Neuronal stem cell (in vitro differentiated cells): ENCODE measurements at regions not wholly inside any gene's neighbourhood (a gene's known extent, or its start where the extent isn't known, plus 50 kb on each side); places are given as distances from the start of the nearest gene placed in this dataset.
A peak's percentile ranks its signal among the peaks of the same experiment; 100 is the strongest.
"Not testable (repeated sequence)": the region's sequence is repeated elsewhere in the genome, so short reads cannot be mapped to it uniquely, and the experiment has no call there.

ENCODE experiments used
- DNase-seq: peaks from one replicate; pipeline ENCODE4 v3.0.0-alpha.2; 2013; ENCODE audit warnings: low spot score
- H2AFZ ChIP-seq: one replicate; pipeline ENCODE4 v1.6.1; 2013; ENCODE audit warnings: mild to moderate bottlenecking, low read length, inconsistent platforms
- H2AK5ac ChIP-seq: 2 replicates; pipeline ENCODE4 v1.6.1; 2013; ENCODE audit warnings: low read depth, mild to moderate bottlenecking, inconsistent platforms, low read length, moderate library complexity, mixed read lengths
- H2BK120ac ChIP-seq: 2 replicates; pipeline ENCODE4 v1.6.1; 2013; ENCODE audit warnings: low read depth, mild to moderate bottlenecking, inconsistent platforms, low read length, moderate library complexity, mixed read lengths
- H2BK12ac ChIP-seq: one replicate; pipeline ENCODE4 v1.6.1; 2013; ENCODE audit warnings: low read length, inconsistent platforms
- H2BK15ac ChIP-seq: 2 replicates; pipeline ENCODE4 v1.6.1; 2013; ENCODE audit warnings: mild to moderate bottlenecking, low read length, inconsistent platforms, mixed read lengths
- H2BK5ac ChIP-seq: one replicate; pipeline ENCODE4 v1.6.1; 2013; ENCODE audit warnings: inconsistent platforms, mild to moderate bottlenecking, low read length, moderate library complexity
- H3K14ac ChIP-seq: one replicate; pipeline ENCODE4 v1.6.1; 2013; ENCODE audit warnings: low read length, inconsistent platforms
- H3K18ac ChIP-seq: 2 replicates; pipeline ENCODE4 v1.6.1; 2013; ENCODE audit warnings: low read length, inconsistent platforms
- H3K23ac ChIP-seq: 2 replicates; pipeline ENCODE4 v1.6.1; 2013; ENCODE audit warnings: low read depth, mild to moderate bottlenecking, mixed read lengths, low read length, inconsistent platforms; ENCODE audit not compliant: poor library complexity
- H3K27ac ChIP-seq: replicated peaks from 3 replicates; pipeline ENCODE4 v1.5.1; 2013; ENCODE audit warnings: low read length, inconsistent platforms
- H3K27me3 ChIP-seq, 3 experiments: 2 replicates each; pipeline ENCODE4 v1.6.1; 2013; ENCODE audit warnings: low read length in 3 of 3, mild to moderate bottlenecking in 2 of 3, inconsistent platforms in 1 of 3, low read depth in 1 of 3, mixed read lengths in 1 of 3, moderate library complexity in 1 of 3; ENCODE audit not compliant: control insufficient read depth in 3 of 3, insufficient read depth in 3 of 3
- H3K36me3 ChIP-seq, 2 donors: replicated peaks in 1 of 2; 2 replicates each; pipeline ENCODE4 v1.6.1; 2013; ENCODE audit warnings: low read length in 2 of 2; ENCODE audit not compliant: control insufficient read depth in 2 of 2, insufficient read depth in 2 of 2
- H3K4ac ChIP-seq: 2 replicates; pipeline ENCODE4 v1.6.1; 2013; ENCODE audit warnings: inconsistent platforms, mild to moderate bottlenecking, low read length, moderate library complexity
- H3K4me1 ChIP-seq, 2 donors: 1 replicate in 1 of 2; 2 replicates in 1 of 2; pipeline ENCODE4 v1.6.1; 2013; ENCODE audit warnings: low read length in 2 of 2, low read depth in 1 of 2; ENCODE audit not compliant: control insufficient read depth in 2 of 2, insufficient read depth in 1 of 2
- H3K4me2 ChIP-seq: one replicate; pipeline ENCODE4 v1.6.1; 2013; ENCODE audit warnings: mild to moderate bottlenecking, low read length, inconsistent platforms; ENCODE audit not compliant: insufficient read depth, poor library complexity, severe bottlenecking
- H3K4me3 ChIP-seq, 2 donors: 2 replicates each; pipeline ENCODE4 v1.5.1; 2013; ENCODE audit warnings: low read length in 2 of 2, mild to moderate bottlenecking in 2 of 2, inconsistent platforms in 1 of 2, moderate library complexity in 1 of 2
- H3K79me1 ChIP-seq: one replicate; pipeline ENCODE4 v1.6.1; 2013; ENCODE audit warnings: low read depth, mild to moderate bottlenecking, inconsistent platforms, low read length, moderate library complexity
- H3K9ac ChIP-seq: one replicate; pipeline ENCODE4 v1.6.1; 2013; ENCODE audit warnings: mild to moderate bottlenecking, low read depth, low read length, inconsistent platforms; ENCODE audit not compliant: poor library complexity
- H3K9me3 ChIP-seq, 2 donors: replicated peaks in 1 of 2; 2 replicates each; pipeline versions ENCODE3 to v1.6.1; 2013; ENCODE audit warnings: low read length in 2 of 2, mild to moderate bottlenecking in 2 of 2, inconsistent platforms in 1 of 2, low read depth in 1 of 2, mixed read lengths in 1 of 2, moderate library complexity in 1 of 2; ENCODE audit not compliant: control insufficient read depth in 2 of 2, insufficient read depth in 1 of 2
- H4K8ac ChIP-seq: one replicate; pipeline ENCODE4 v1.6.1; 2013; ENCODE audit warnings: low read depth, mild to moderate bottlenecking, inconsistent platforms, low read length, moderate library complexity
- H4K91ac ChIP-seq: one replicate; pipeline ENCODE4 v1.6.1; 2013; ENCODE audit warnings: low read length, low read depth, mild to moderate bottlenecking, inconsistent platforms; ENCODE audit not compliant: poor library complexity
- WGBS, 2 donors: extraction: QIAGEN DNeasy Blood & Tissue Kit; methylation state at CpG; one replicate each; pipeline ENCODE4 v1.1.7; 2013; ENCODE audit warnings: missing lambda C conversion rate in 2 of 2, mixed read lengths in 1 of 2; ENCODE audit not compliant: insufficient read length in 2 of 2, insufficient replicate concordance in 1 of 2; ENCODE audit errors: extremely low coverage in 2 of 2; 5-methylcytosine and 5-hydroxymethylcytosine counted together

GRCh38 chr17:13843862-13844635, 225.3 kb upstream of the COX10 start:
- no CpG with 5 or more reads among the region's 4 CpGs for WGBS, 2 donors
- Histone ChIP-seq H2BK12ac (no peak overlapping the region), H4K8ac (no peak overlapping the region), H3K4me1 (no peaks in the 10 kb centered on the region), H3K4me2 (no peak overlapping the region), H3K27ac (no peak overlapping the region), H3K14ac (no peak overlapping the region), H3K79me1 (no peaks in the 10 kb centered on the region), H4K91ac (no peak overlapping the region), H3K4ac (no peak overlapping the region), H2AK5ac (no peak overlapping the region), H3K27me3 (no peaks in the 10 kb centered on the region), H3K4me3 (no peak overlapping the region), H2BK15ac (no peak overlapping the region), H2BK120ac (no peak overlapping the region), H3K9me3 (peaks cover 0 to 6% of the 10 kb centered on the region in 2 donors), H3K9ac (no peak overlapping the region), H3K18ac (no peak overlapping the region), H2BK5ac (no peak overlapping the region), H3K36me3 (no peaks in the 10 kb centered on the region), H2AFZ (no peak overlapping the region), H3K23ac (no peak overlapping the region)
- DNase-seq: no peak

GRCh38 chr17:13851889-13852288, 217.4 kb upstream of the COX10 start:
- Histone ChIP-seq H3K14ac (no peak overlapping the region), H3K9ac (no peak overlapping the region), H2BK15ac (no peak overlapping the region), H3K27me3 (no peaks in the 10 kb centered on the region), H2AK5ac (no peak overlapping the region), H3K79me1 (no peaks in the 10 kb centered on the region), H3K9me3 (peaks cover 0 to 3% of the 10 kb centered on the region in 2 donors), H4K8ac (no peak overlapping the region), H2BK12ac (no peak overlapping the region), H3K18ac (no peak overlapping the region), H3K4me3 (no peak overlapping the region), H3K4me2 (no peak overlapping the region), H3K27ac (no peak overlapping the region), H2AFZ (no peak overlapping the region), H3K36me3 (no peaks in the 10 kb centered on the region), H3K23ac (no peak overlapping the region), H2BK120ac (no peak overlapping the region), H3K4ac (no peak overlapping the region), H2BK5ac (no peak overlapping the region), H4K91ac (no peak overlapping the region), H3K4me1 (no peaks in the 10 kb centered on the region)
- WGBS, 2 donors: no CpG with 5 or more reads among the region's 1 CpG
- no peak for DNase-seq

DNA sequence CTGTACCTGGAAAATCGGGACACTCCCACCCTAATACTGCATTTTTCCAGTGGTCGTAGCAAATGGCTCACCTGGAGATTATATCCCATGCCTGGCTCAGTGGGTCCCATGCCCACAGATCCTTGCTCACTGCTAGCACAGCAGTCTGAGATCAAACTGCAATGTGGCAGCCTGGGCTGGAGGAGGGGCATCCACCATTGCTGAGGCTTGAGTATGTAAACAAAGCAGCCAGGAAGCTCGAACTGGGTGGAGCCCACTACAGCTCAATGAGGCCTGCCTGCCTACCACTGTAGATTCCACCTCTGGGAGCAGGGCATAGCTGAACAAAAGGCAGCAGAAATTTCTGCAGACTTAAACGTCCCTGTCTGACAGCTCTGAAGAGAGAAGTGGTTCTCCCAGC, 213.6 kb upstream of the COX10 start:
- not testable (repeated sequence) for DNase-seq, H3K4me1 ChIP-seq, H2AK5ac ChIP-seq, H3K9me3 ChIP-seq, H2AFZ ChIP-seq, H3K23ac ChIP-seq, H2BK15ac ChIP-seq, H3K18ac ChIP-seq, H3K4me3 ChIP-seq, H3K27me3 ChIP-seq, H3K4me2 ChIP-seq, H4K91ac ChIP-seq, H3K4ac ChIP-seq, H3K36me3 ChIP-seq, H2BK12ac ChIP-seq, H4K8ac ChIP-seq, H3K27ac ChIP-seq, H3K79me1 ChIP-seq, H2BK5ac ChIP-seq, H2BK120ac ChIP-seq, H3K9ac ChIP-seq
- peak overlapping the region; percentile 21 for H3K14ac ChIP-seq
- WGBS, 2 donors: no CpG with 5 or more reads among the region's 4 CpGs

- H3K36me3 ChIP-seq: no peaks in the 10 kb centered on the region
- H3K14ac ChIP-seq: no peak overlapping the region
- no peaks in the 10 kb centered on the region for H3K79me1 ChIP-seq
- H2AK5ac ChIP-seq: no peak overlapping the region
- H3K4ac ChIP-seq: no peak overlapping the region
- H3K9ac ChIP-seq: no peak overlapping the region
- WGBS, 2 donors: no CpG with 5 or more reads among the region's 3 CpGs
- no peak overlapping the region for H2BK5ac ChIP-seq
- no peaks in the 10 kb centered on the region for H3K27me3 ChIP-seq
- no peak overlapping the region for H3K27ac ChIP-seq
- no peak overlapping the region for H2BK15ac ChIP-seq
- H4K91ac ChIP-seq: no peak overlapping the region
- H3K4me1 ChIP-seq: peaks cover 3 to 10% of the 10 kb centered on the region in 2 donors
- H3K4me2 ChIP-seq: no peak overlapping the region
- peaks cover 0 to 10% of the 10 kb centered on the region in 2 donors for H3K9me3 ChIP-seq
- no peak overlapping the region for H4K8ac ChIP-seq
- H2AFZ ChIP-seq: no peak overlapping the region
- no peak overlapping the region for H3K4me3 ChIP-seq
- no peak overlapping the region for H3K23ac ChIP-seq
- H2BK120ac ChIP-seq: no peak overlapping the region
- H2BK12ac ChIP-seq: no peak overlapping the region
- DNase-seq: no peak
- H3K18ac ChIP-seq: no peak overlapping the region
Observed at GRCh38 chr17:13862346-13862745, 207.0 kb upstream of the COX10 start.
